ENCODE measurements at regions not wholly inside any gene's neighbourhood (a gene's known extent, or its start where the extent isn't known, plus 50 kb on each side); places are given as distances from the start of the nearest gene placed in this dataset.

DNA sequence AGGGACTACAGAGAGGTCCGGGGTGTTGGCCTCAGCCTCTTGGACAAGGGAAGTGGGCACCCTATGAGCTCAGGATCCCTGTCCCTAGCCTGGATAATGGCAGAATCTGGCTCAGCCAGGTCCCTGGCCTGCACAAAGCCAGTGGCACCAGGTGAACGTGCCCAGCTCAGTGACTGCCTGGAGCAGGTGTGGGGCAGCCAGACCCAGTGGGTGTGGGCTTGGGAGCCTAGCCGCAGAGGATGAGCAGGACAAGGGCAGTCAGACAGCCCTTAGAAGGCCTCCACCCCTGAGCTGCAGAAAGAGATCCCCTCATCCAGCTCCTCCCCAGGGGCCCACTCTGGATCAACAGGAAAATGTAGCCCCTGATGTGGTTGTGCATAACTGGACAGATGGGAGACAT is 585.3 kb downstream of the KCNJ18 start:
- Histone ChIP-seq H4K20me1 (ENCODE audit: insufficient read depth) (no peaks in the 10 kb centered on the region), H3K27ac (ENCODE audit: low read length) (no peak overlapping the region), H3K36me3 (ENCODE audit: insufficient read depth, low read length) (no peaks in the 10 kb centered on the region), H3K9me2 (ENCODE audit: insufficient read depth, low read length) (no peaks in the 10 kb centered on the region), H3F3A (ENCODE audit: insufficient read depth, low read length, poor library complexity, severe bottlenecking) (no peaks in the 10 kb centered on the region), H3K4me3 (ENCODE audit: low read length) (no peak overlapping the region), H3K79me2 (replicated peaks; ENCODE audit: insufficient read depth, low read length) (no peaks in the 10 kb centered on the region), H3K27me3 (ENCODE audit: insufficient read depth, low read depth, low read length) (no peaks in the 10 kb centered on the region), H3K9me3 (ENCODE audit: low read length) (no peaks in the 10 kb centered on the region), H3K9ac (ENCODE audit: low read length) (no peak overlapping the region), H2AFZ (ENCODE audit: low read depth, low read length) (no peak overlapping the region), H3K4me2 (ENCODE audit: low read length) (no peak overlapping the region)
- TF ChIP-seq SMC3 (conservative IDR thresholded peaks at IDR 0.05; ENCODE audit: poor library complexity) (no peak), RAD21 (conservative IDR thresholded peaks at IDR 0.05) (no peak), TAF1 (IDR thresholded peaks at IDR 0.05; ENCODE audit: low read depth) (no peak), MXI1 (conservative IDR thresholded peaks at IDR 0.05; ENCODE audit: poor library complexity, severe bottlenecking) (no peak)
- TF ChIP-seq, protein P1, sequence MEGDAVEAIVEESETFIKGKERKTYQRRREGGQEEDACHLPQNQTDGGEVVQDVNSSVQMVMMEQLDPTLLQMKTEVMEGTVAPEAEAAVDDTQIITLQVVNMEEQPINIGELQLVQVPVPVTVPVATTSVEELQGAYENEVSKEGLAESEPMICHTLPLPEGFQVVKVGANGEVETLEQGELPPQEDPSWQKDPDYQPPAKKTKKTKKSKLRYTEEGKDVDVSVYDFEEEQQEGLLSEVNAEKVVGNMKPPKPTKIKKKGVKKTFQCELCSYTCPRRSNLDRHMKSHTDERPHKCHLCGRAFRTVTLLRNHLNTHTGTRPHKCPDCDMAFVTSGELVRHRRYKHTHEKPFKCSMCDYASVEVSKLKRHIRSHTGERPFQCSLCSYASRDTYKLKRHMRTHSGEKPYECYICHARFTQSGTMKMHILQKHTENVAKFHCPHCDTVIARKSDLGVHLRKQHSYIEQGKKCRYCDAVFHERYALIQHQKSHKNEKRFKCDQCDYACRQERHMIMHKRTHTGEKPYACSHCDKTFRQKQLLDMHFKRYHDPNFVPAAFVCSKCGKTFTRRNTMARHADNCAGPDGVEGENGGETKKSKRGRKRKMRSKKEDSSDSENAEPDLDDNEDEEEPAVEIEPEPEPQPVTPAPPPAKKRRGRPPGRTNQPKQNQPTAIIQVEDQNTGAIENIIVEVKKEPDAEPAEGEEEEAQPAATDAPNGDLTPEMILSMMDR (IDR thresholded peaks at IDR 0.05; ENCODE audit: poor library complexity, severe bottlenecking), result no peak
- TF ChIP-seq, protein P2, sequence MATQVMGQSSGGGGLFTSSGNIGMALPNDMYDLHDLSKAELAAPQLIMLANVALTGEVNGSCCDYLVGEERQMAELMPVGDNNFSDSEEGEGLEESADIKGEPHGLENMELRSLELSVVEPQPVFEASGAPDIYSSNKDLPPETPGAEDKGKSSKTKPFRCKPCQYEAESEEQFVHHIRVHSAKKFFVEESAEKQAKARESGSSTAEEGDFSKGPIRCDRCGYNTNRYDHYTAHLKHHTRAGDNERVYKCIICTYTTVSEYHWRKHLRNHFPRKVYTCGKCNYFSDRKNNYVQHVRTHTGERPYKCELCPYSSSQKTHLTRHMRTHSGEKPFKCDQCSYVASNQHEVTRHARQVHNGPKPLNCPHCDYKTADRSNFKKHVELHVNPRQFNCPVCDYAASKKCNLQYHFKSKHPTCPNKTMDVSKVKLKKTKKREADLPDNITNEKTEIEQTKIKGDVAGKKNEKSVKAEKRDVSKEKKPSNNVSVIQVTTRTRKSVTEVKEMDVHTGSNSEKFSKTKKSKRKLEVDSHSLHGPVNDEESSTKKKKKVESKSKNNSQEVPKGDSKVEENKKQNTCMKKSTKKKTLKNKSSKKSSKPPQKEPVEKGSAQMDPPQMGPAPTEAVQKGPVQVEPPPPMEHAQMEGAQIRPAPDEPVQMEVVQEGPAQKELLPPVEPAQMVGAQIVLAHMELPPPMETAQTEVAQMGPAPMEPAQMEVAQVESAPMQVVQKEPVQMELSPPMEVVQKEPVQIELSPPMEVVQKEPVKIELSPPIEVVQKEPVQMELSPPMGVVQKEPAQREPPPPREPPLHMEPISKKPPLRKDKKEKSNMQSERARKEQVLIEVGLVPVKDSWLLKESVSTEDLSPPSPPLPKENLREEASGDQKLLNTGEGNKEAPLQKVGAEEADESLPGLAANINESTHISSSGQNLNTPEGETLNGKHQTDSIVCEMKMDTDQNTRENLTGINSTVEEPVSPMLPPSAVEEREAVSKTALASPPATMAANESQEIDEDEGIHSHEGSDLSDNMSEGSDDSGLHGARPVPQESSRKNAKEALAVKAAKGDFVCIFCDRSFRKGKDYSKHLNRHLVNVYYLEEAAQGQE (IDR thresholded peaks at IDR 0.05; ENCODE audit: borderline replicate concordance), result no peak

DNA sequence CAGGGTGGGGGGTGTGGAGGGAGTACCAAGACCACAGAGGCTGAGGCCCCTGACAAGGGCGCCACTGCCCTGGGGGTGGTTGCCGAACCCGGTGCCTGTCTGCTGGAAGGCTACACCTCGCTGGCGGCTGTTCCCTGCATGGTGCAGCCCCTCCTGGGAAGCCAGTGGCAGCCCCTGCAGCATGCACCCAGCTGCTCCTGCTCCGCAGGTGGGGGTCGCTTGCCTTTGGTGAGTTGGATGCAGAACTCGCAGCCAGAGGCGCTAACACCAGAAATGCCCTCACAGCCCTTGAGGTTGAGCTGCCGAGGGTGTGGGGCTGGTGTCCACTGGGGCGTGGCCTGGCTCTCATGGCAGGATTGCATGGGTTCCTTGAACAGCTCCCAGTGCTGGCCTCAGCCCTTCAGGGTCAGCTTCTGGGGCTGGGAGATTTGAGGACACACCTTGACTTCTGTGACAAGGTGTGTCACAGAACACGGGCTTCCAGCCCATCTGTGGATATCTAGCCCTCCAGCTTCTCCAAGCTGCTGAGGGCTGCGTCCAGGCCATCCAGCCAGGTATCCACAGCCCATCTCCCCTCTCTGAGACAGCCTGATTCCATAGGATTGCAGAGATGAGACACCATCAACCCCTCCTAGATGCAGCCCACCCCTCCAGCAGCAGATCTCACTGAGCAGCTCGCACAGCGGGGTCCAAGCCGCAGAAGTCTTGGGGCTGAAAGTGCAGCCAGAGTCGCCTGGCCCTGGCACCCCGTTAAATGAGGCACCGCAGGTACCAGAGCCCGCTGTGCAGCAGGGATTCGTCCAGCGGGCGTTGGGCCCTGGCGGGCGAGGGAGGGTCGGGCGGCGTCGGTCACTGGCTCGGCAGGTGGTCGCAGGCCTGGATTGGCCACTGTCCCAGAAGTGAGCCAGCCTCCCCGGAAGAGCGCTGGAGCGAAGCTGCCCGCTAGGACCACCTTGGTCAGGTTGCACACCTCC is 586.3 kb downstream of the KCNJ18 start:
- no peak overlapping the region for H2AFZ ChIP-seq (ENCODE audit: low read depth, low read length)
- no peaks in the 10 kb centered on the region for H3K79me2 ChIP-seq (replicated peaks; ENCODE audit: insufficient read depth, low read length)
- no peaks in the 10 kb centered on the region for H3K9me3 ChIP-seq (ENCODE audit: low read length)
- H3K27ac ChIP-seq (ENCODE audit: low read length), result no peak overlapping the region
- no peak for TF ChIP-seq EZH2 (IDR thresholded peaks at IDR 0.05; ENCODE audit: borderline replicate concordance, insufficient read depth, low read length, poor library complexity, severe bottlenecking)
- TF ChIP-seq EP300 (conservative IDR thresholded peaks at IDR 0.05; ENCODE audit: poor library complexity, severe bottlenecking), result no peak
- TF ChIP-seq RAD21 (conservative IDR thresholded peaks at IDR 0.05), result no peak
- TF ChIP-seq MXI1 (conservative IDR thresholded peaks at IDR 0.05; ENCODE audit: poor library complexity, severe bottlenecking), result no peak
- TF ChIP-seq POLR2AphosphoS5 (IDR thresholded peaks at IDR 0.05), result no peak
- TF ChIP-seq, protein P2 (IDR thresholded peaks at IDR 0.05; ENCODE audit: borderline replicate concordance), result no peak
- TF ChIP-seq TAF1 (IDR thresholded peaks at IDR 0.05; ENCODE audit: low read depth), result no peak
- no peak for TF ChIP-seq SMC3 (conservative IDR thresholded peaks at IDR 0.05; ENCODE audit: poor library complexity)
- TF ChIP-seq, protein P1 (IDR thresholded peaks at IDR 0.05; ENCODE audit: poor library complexity, severe bottlenecking), result no peak
- H3K9me2 ChIP-seq (ENCODE audit: insufficient read depth, low read length), result no peaks in the 10 kb centered on the region
- no peaks in the 10 kb centered on the region for H3K27me3 ChIP-seq (ENCODE audit: insufficient read depth, low read depth, low read length)
- no peaks in the 10 kb centered on the region for H3F3A ChIP-seq (ENCODE audit: insufficient read depth, low read length, poor library complexity, severe bottlenecking)
- no peaks in the 10 kb centered on the region for H4K20me1 ChIP-seq (ENCODE audit: insufficient read depth)
- H3K4me3 ChIP-seq (ENCODE audit: low read length), result no peak overlapping the region
- H3K9ac ChIP-seq (ENCODE audit: low read length), result no peak overlapping the region
- H3K36me3 ChIP-seq (ENCODE audit: insufficient read depth, low read length), result no peaks in the 10 kb centered on the region
- H3K4me2 ChIP-seq (ENCODE audit: low read length), result no peak overlapping the region
